Activated T-cell treated with anti-CD3 and anti-CD28 coated beads, Interleukin-2, amount 50 U/mL, for 1 hour (primary cell): ENCODE measurements at regions not wholly inside any gene's neighbourhood (a gene's known extent, or its start where the extent isn't known, plus 50 kb on each side); places are given as distances from the start of the nearest gene placed in this dataset.
"Not testable (repeated sequence)": the region's sequence is repeated elsewhere in the genome, so short reads cannot be mapped to it uniquely, and the experiment has no call there.

Source experiments
- DNase-seq: peaks from one replicate; pipeline ENCODE4 v3.0.0-alpha.2; 2020

GRCh38 chr5:88090506-88090905 is 178.1 kb downstream of the TMEM161B start:
- no peak for DNase-seq

- DNase-seq = no peak
Observed at GRCh38 chr5:88089719-88090390, 178.8 kb downstream of the TMEM161B start.

- DNase-seq = no peak
Observed at GRCh38 chr5:88085462-88085861, 183.2 kb downstream of the TMEM161B start.

GRCh38 chr5:88081877-88082276 is 186.8 kb downstream of the TMEM161B start:
- no peak for DNase-seq

- DNase-seq = no peak
Observed at GRCh38 chr5:88063813-88064212, 204.8 kb downstream of the TMEM161B start.

- no peak for DNase-seq
Observed at GRCh38 chr5:88060194-88060593, 208.5 kb downstream of the TMEM161B start.

GRCh38 chr5:88058625-88059024 is 210.0 kb downstream of the TMEM161B start:
- DNase-seq = no peak

- DNase-seq = not testable (repeated sequence)
Observed at GRCh38 chr5:88052468-88052867, 216.2 kb downstream of the TMEM161B start.

- DNase-seq = no peak
Observed at GRCh38 chr5:88051148-88051547, 217.5 kb downstream of the TMEM161B start.

- DNase-seq = no peak
Observed at GRCh38 chr5:88049737-88050136, 218.9 kb downstream of the TMEM161B start.

GRCh38 chr5:88049156-88049555 is 219.5 kb downstream of the TMEM161B start:
- no peak for DNase-seq

- DNase-seq = no peak
Observed at GRCh38 chr5:88045931-88046461, 222.6 kb downstream of the TMEM161B start.

GRCh38 chr5:88045165-88045564 is 223.5 kb downstream of the TMEM161B start:
- no peak for DNase-seq

- no peak for DNase-seq
Observed at GRCh38 chr5:88034520-88034919, 234.1 kb downstream of the TMEM161B start.

GRCh38 chr5:88033191-88033590 is 235.5 kb downstream of the TMEM161B start:
- DNase-seq = no peak

GRCh38 chr5:88029011-88029410 is 239.6 kb downstream of the TMEM161B start:
- DNase-seq = no peak

- DNase-seq = no peak
Observed at GRCh38 chr5:88021141-88021540, 247.5 kb downstream of the TMEM161B start.

GRCh38 chr5:88014984-88015383 is 253.7 kb downstream of the TMEM161B start:
- DNase-seq = not testable (repeated sequence)

- DNase-seq = no peak
Observed at GRCh38 chr5:88000877-88001276, 267.8 kb downstream of the TMEM161B start.

GRCh38 chr5:87997662-87998061 is 271.0 kb downstream of the TMEM161B start:
- no peak for DNase-seq

GRCh38 chr5:87966213-87966612 is 302.4 kb downstream of the TMEM161B start:
- DNase-seq = no peak

GRCh38 chr5:87954121-87954520 is 314.5 kb downstream of the TMEM161B start:
- DNase-seq = no peak

GRCh38 chr5:87951661-87952060 is 317.0 kb downstream of the TMEM161B start:
- no peak for DNase-seq

- DNase-seq = no peak
Observed at GRCh38 chr5:87949676-87950631, 318.7 kb downstream of the TMEM161B start.
